NCI-H446 treated with DMSO at 0.1 percent for 48 hours (cell line): ENCODE measurements at regions not wholly inside any gene's neighbourhood (a gene's known extent, or its start where the extent isn't known, plus 50 kb on each side); places are given as distances from the start of the nearest gene placed in this dataset.
"Not testable (repeated sequence)": the region's sequence is repeated elsewhere in the genome, so short reads cannot be mapped to it uniquely, and the experiment has no call there.

ENCODE experiments used
- DNase-seq: peaks from one replicate; lab custom pipeline; 2025; lab: John Stamatoyannopoulos, UW

- DNase-seq = no peak
Observed at GRCh38 chr11:19627566-19627965, 85.1 kb upstream of the NAV2 start.

- no peak for DNase-seq
Observed at GRCh38 chr11:19625438-19625837, 87.2 kb upstream of the NAV2 start.

GRCh38 chr11:19617696-19618523 lies 94.7 kb upstream of the NAV2 start:
- no peak for DNase-seq

GRCh38 chr11:19615341-19616183 lies 97.1 kb upstream of the NAV2 start:
- DNase-seq = no peak

GRCh38 chr11:19614370-19614940 lies 98.2 kb upstream of the NAV2 start:
- no peak for DNase-seq

- not testable (repeated sequence) for DNase-seq
Observed at GRCh38 chr11:19612025-19612424, 100.6 kb upstream of the NAV2 start.

- no peak for DNase-seq
Observed at GRCh38 chr11:19607656-19608360, 104.8 kb upstream of the NAV2 start.

- no peak for DNase-seq
Observed at GRCh38 chr11:19606856-19607655, 105.6 kb upstream of the NAV2 start.

- peak; percentile 76 for DNase-seq
Observed at GRCh38 chr11:19605520-19606371, 106.9 kb upstream of the NAV2 start.

GRCh38 chr11:19604679-19605375 lies 107.8 kb upstream of the NAV2 start:
- DNase-seq = no peak

- no peak for DNase-seq
Observed at GRCh38 chr11:19603771-19604170, 108.9 kb upstream of the NAV2 start.

- no peak for DNase-seq
Observed at GRCh38 chr11:19602891-19603290, 109.7 kb upstream of the NAV2 start.

GRCh38 chr11:19602406-19602805 lies 110.2 kb upstream of the NAV2 start:
- no peak for DNase-seq

GRCh38 chr11:19601235-19601634 lies 111.4 kb upstream of the NAV2 start:
- DNase-seq = no peak

- DNase-seq = no peak
Observed at GRCh38 chr11:19599681-19600080, 113.0 kb upstream of the NAV2 start.

GRCh38 chr11:19598876-19599486 lies 113.7 kb upstream of the NAV2 start:
- DNase-seq = no peak

- DNase-seq = no peak
Observed at GRCh38 chr11:19598456-19598855, 114.2 kb upstream of the NAV2 start.

GRCh38 chr11:19597876-19598275 lies 114.8 kb upstream of the NAV2 start:
- DNase-seq = no peak

GRCh38 chr11:19597206-19597605 lies 115.4 kb upstream of the NAV2 start:
- DNase-seq = no peak
